ENCODE measurements at regions not wholly inside any gene's neighbourhood (a gene's known extent, or its start where the extent isn't known, plus 50 kb on each side); places are given as distances from the start of the nearest gene placed in this dataset.
"Not testable (repeated sequence)": the region's sequence is repeated elsewhere in the genome, so short reads cannot be mapped to it uniquely, and the experiment has no call there.

DNA sequence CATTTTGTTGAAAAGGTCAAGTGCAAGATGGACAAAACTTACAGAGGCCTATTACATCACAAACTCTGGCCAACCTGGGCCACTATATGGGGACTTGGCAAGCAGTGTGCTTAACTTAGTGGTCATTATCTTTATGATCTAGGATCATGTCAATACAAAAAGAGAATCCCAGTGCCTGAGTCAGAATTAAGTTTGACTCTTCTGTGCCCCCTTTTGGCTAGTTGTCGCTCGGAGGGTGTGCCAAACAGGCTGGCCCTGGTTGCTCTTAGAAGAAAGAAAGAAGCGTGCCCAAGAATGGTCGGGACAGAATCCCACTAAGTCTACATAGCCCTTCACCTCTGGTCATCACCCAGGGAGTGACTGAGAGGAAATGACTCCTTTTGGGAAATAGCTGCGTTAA is 100.1 kb downstream of the EIF4E start:
- Histone ChIP-seq H3K27me3 (replicated peaks) (no peaks in the 10 kb centered on the region), H3K36me3 (replicated peaks) (no peaks in the 10 kb centered on the region), H3K27ac (no peak overlapping the region), H3K4me3 (ENCODE audit: low read depth, low read length) (no peak overlapping the region)
- TF ChIP-seq, protein P1, sequence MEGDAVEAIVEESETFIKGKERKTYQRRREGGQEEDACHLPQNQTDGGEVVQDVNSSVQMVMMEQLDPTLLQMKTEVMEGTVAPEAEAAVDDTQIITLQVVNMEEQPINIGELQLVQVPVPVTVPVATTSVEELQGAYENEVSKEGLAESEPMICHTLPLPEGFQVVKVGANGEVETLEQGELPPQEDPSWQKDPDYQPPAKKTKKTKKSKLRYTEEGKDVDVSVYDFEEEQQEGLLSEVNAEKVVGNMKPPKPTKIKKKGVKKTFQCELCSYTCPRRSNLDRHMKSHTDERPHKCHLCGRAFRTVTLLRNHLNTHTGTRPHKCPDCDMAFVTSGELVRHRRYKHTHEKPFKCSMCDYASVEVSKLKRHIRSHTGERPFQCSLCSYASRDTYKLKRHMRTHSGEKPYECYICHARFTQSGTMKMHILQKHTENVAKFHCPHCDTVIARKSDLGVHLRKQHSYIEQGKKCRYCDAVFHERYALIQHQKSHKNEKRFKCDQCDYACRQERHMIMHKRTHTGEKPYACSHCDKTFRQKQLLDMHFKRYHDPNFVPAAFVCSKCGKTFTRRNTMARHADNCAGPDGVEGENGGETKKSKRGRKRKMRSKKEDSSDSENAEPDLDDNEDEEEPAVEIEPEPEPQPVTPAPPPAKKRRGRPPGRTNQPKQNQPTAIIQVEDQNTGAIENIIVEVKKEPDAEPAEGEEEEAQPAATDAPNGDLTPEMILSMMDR (IDR thresholded peaks at IDR 0.05; ENCODE audit: low read depth, low read length, missing control alignments), result peak; percentile 55
- in situ Hi-C loops (cut with HindIII; ENCODE audit: low pct_ligation_motif_present, low sequenced_read_pairs), result no loop called here
- DNase-seq, result no peak

DNA sequence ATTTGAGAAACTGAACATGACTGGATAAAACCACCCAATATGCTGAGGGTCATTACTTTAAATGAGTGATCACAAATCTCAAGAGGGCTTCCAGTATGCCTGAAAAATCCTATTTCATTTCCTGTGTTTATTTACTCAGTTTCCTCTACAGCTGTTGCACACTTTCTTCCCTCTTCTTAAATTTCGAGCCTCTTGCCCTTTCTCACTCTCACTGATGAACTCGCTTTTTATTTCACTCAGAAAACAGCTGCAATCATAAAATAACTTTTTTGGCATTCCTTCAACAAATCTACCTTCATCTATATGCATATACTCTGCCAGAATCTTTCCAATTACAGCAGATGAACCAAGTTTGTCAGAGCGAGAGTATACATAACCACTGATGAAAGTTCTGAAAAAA is 101.3 kb downstream of the EIF4E start:
- DNase-seq, result no peak
- in situ Hi-C loops (cut with HindIII; ENCODE audit: low pct_ligation_motif_present, low sequenced_read_pairs), result no loop called here
- TF ChIP-seq, protein P1 (IDR thresholded peaks at IDR 0.05; ENCODE audit: low read depth, low read length, missing control alignments), result no peak
- no peak overlapping the region for H3K4me3 ChIP-seq (ENCODE audit: low read depth, low read length)
- no peaks in the 10 kb centered on the region for H3K36me3 ChIP-seq (replicated peaks)
- no peak overlapping the region for H3K27ac ChIP-seq
- H3K27me3 ChIP-seq (replicated peaks), result no peaks in the 10 kb centered on the region

DNA sequence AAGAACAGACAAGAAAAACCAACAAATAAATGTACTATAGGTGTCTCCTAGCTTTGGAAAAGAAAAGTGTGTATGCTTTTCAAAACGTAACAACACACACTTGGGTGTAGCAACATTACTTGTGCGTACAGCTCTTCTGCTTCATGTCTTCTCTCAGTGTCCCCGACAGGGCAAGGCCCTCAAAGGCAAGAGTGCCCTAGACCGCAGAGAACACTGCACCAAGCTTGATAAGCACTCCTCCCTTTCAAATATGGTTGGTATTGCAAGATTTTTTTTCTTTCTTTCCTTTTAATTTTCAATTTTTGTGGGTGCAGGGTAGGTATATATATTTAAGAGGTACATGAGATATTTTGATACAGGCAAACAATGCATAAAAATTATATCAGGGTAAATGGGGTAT is 106.8 kb downstream of the EIF4E start:
- TF ChIP-seq, protein P1 (IDR thresholded peaks at IDR 0.05; ENCODE audit: low read depth, low read length, missing control alignments), result no peak
- H3K27ac ChIP-seq, result no peak overlapping the region
- no peaks in the 10 kb centered on the region for H3K36me3 ChIP-seq (replicated peaks)
- in situ Hi-C loops (cut with HindIII; ENCODE audit: low pct_ligation_motif_present, low sequenced_read_pairs), result no loop called here
- DNase-seq, result no peak
- H3K27me3 ChIP-seq (replicated peaks), result no peaks in the 10 kb centered on the region
- H3K4me3 ChIP-seq (ENCODE audit: low read depth, low read length), result no peak overlapping the region

DNA sequence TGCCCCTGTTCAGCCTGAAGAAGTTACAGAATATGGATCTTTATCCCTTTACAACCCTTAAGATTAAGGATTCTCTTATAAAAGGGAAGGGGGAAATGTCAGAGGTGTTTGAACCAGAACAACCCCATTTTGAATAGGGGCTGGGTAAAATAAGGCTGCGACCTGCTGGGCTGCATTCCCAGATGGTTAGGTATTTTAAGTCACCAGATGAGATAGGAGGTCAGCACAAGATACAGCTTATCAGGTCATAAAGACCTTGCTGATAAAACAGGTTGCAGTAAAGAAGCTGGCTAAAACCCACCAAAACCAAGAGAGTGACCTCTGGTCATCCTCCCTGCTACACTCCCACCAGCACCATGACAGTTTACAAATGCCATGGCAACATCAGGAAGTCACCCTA is 110.8 kb downstream of the EIF4E start:
- H3K27ac ChIP-seq; in situ Hi-C loops (cut with HindIII; ENCODE audit: low pct_ligation_motif_present, low sequenced_read_pairs); DNase-seq; H3K4me3 ChIP-seq (ENCODE audit: low read depth, low read length); H3K36me3 ChIP-seq (replicated peaks); H3K27me3 ChIP-seq (replicated peaks): not testable (repeated sequence)

DNA sequence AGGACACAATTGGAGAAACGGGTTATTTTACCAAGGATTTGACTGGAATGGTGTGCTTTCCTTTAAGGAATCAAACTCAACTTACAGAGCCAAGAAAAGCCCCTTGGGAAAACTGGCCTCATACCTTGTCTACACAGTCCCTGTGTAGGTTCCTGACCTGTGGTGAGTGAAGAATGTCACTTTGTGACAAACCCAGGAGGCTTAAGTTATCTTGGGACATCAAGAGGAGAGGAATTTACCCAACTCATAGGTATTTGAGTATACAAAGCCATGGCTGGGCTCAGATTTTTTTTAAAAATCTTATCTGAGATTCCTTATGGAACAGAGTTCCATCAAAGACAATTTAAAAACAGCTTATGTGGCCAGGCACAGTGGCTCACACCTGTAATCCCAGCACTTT is 112.1 kb downstream of the EIF4E start:
- Histone ChIP-seq H3K27ac (no peak overlapping the region), H3K4me3 (ENCODE audit: low read depth, low read length) (no peak overlapping the region), H3K36me3 (replicated peaks) (no peaks in the 10 kb centered on the region), H3K27me3 (replicated peaks) (no peaks in the 10 kb centered on the region)
- in situ Hi-C loops (cut with HindIII; ENCODE audit: low pct_ligation_motif_present, low sequenced_read_pairs), result no loop called here
- TF ChIP-seq, protein P1 (IDR thresholded peaks at IDR 0.05; ENCODE audit: low read depth, low read length, missing control alignments), result no peak
- DNase-seq, result no peak

DNA sequence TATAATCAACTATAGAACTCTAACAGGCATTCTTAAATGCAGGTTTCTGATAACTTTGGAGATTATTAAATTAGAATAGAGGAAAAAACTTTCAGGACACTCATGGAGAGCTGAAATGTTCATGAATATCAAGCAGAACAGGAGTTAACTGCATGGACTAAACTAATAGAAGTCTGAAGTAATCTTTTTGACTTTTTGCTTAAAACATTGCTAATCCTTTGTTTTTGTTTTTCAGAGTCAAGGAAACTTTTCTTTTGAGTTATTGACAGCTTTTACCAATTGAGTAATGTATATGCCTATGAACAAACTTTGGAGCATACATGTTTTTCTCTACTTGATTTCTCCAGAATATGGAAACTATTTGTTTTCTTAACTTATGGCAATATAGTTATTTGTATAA is 112.5 kb downstream of the EIF4E start:
- no peaks in the 10 kb centered on the region for H3K27me3 ChIP-seq (replicated peaks)
- no peak overlapping the region for H3K27ac ChIP-seq
- H3K36me3 ChIP-seq (replicated peaks), result no peaks in the 10 kb centered on the region
- TF ChIP-seq, protein P1 (IDR thresholded peaks at IDR 0.05; ENCODE audit: low read depth, low read length, missing control alignments), result no peak
- no peak overlapping the region for H3K4me3 ChIP-seq (ENCODE audit: low read depth, low read length)
- in situ Hi-C loops (cut with HindIII; ENCODE audit: low pct_ligation_motif_present, low sequenced_read_pairs), result no loop called here
- DNase-seq, result no peak
